ENCODE measurements at regions not wholly inside any gene's neighbourhood (a gene's known extent, or its start where the extent isn't known, plus 50 kb on each side); places are given as distances from the start of the nearest gene placed in this dataset.

- no peak for ATAC-seq
- H3K36me3 Mint-ChIP-seq: peaks cover 8% of the 10 kb centered on the region
- H3K4me3 Mint-ChIP-seq: peak overlapping the region; percentile 47
- peaks cover 22 to 26% of the 10 kb centered on the region in 2 donors for H3K4me1 Mint-ChIP-seq (ENCODE audit: low read depth in 2 of 2)
- peaks cover 51 to 77% of the 10 kb centered on the region in 2 donors for H3K27me3 Mint-ChIP-seq
- no peak overlapping the region for H3K27ac Mint-ChIP-seq
- no peaks in the 10 kb centered on the region for H3K9me3 Mint-ChIP-seq
- no peak for DNase-seq (ENCODE audit: low spot score)
Observed at GRCh38 chr5:50969151-50970031, 303.0 kb downstream of the PARP8 start.

GRCh38 chr5:50975840-50976239 is 309.4 kb downstream of the PARP8 start:
- Mint-ChIP-seq H3K4me3 (no peak overlapping the region), H3K9me3 (no peaks in the 10 kb centered on the region), H3K4me1 (ENCODE audit: low read depth in 2 of 2) (no peaks in the 10 kb centered on the region), H3K27ac (no peak overlapping the region), H3K36me3 (no peaks in the 10 kb centered on the region), H3K27me3 (peaks cover 14 to 37% of the 10 kb centered on the region in 2 donors)
- no peak for ATAC-seq
- no peak for DNase-seq (ENCODE audit: low spot score)

GRCh38 chr5:50978924-50979323 is 312.5 kb downstream of the PARP8 start:
- Mint-ChIP-seq H3K4me1 (ENCODE audit: low read depth in 2 of 2) (no peaks in the 10 kb centered on the region), H3K36me3 (no peaks in the 10 kb centered on the region), H3K27me3 (peaks cover 9 to 29% of the 10 kb centered on the region in 2 donors), H3K9me3 (no peaks in the 10 kb centered on the region), H3K4me3 (no peak overlapping the region), H3K27ac (no peak overlapping the region)
- DNase-seq (ENCODE audit: low spot score) (no peak), ATAC-seq (no peak)

- ATAC-seq (no peak), DNase-seq (ENCODE audit: low spot score) (no peak)
- Mint-ChIP-seq H3K36me3 (no peaks in the 10 kb centered on the region), H3K9me3 (no peaks in the 10 kb centered on the region), H3K4me3 (no peak overlapping the region), H3K4me1 (ENCODE audit: low read depth in 2 of 2) (no peaks in the 10 kb centered on the region), H3K27ac (no peak overlapping the region), H3K27me3 (peaks cover 0 to 7% of the 10 kb centered on the region in 2 donors)
Observed at GRCh38 chr5:50984640-50985039, 318.2 kb downstream of the PARP8 start.

GRCh38 chr5:50990296-50990924 is 324.0 kb downstream of the PARP8 start:
- Mint-ChIP-seq H3K4me1 (ENCODE audit: low read depth in 2 of 2) (no peaks in the 10 kb centered on the region), H3K4me3 (no peak overlapping the region), H3K36me3 (no peaks in the 10 kb centered on the region), H3K27ac (no peak overlapping the region), H3K27me3 (peaks cover 0 to 7% of the 10 kb centered on the region in 2 donors), H3K9me3 (peaks cover 3% of the 10 kb centered on the region)
- DNase-seq (ENCODE audit: low spot score): no peak
- ATAC-seq: no peak

GRCh38 chr5:50995285-50995942 is 329.0 kb downstream of the PARP8 start:
- no peak for ATAC-seq
- DNase-seq (ENCODE audit: low spot score): no peak
- H3K9me3 Mint-ChIP-seq: peaks cover 3% of the 10 kb centered on the region
- H3K27ac Mint-ChIP-seq: no peak overlapping the region
- H3K4me3 Mint-ChIP-seq: no peak overlapping the region
- no peaks in the 10 kb centered on the region for H3K4me1 Mint-ChIP-seq (ENCODE audit: low read depth in 2 of 2)
- H3K27me3 Mint-ChIP-seq: peaks cover 0 to 19% of the 10 kb centered on the region in 2 donors
- no peaks in the 10 kb centered on the region for H3K36me3 Mint-ChIP-seq

GRCh38 chr5:51001227-51001923 is 334.9 kb downstream of the PARP8 start:
- no peak overlapping the region for H3K4me3 Mint-ChIP-seq
- H3K27ac Mint-ChIP-seq: no peak overlapping the region
- no peak for ATAC-seq
- H3K4me1 Mint-ChIP-seq (ENCODE audit: low read depth in 2 of 2): no peaks in the 10 kb centered on the region
- H3K36me3 Mint-ChIP-seq: no peaks in the 10 kb centered on the region
- no peaks in the 10 kb centered on the region for H3K9me3 Mint-ChIP-seq
- no peak for DNase-seq (ENCODE audit: low spot score)
- H3K27me3 Mint-ChIP-seq: peaks cover 0 to 12% of the 10 kb centered on the region in 2 donors

GRCh38 chr5:51002368-51002767 is 335.9 kb downstream of the PARP8 start:
- H3K4me3 Mint-ChIP-seq: no peak overlapping the region
- H3K27me3 Mint-ChIP-seq: peaks cover 0 to 17% of the 10 kb centered on the region in 2 donors
- no peaks in the 10 kb centered on the region for H3K36me3 Mint-ChIP-seq
- ATAC-seq (no peak), DNase-seq (ENCODE audit: low spot score) (no peak)
- H3K9me3 Mint-ChIP-seq: no peaks in the 10 kb centered on the region
- no peak overlapping the region for H3K27ac Mint-ChIP-seq
- no peaks in the 10 kb centered on the region for H3K4me1 Mint-ChIP-seq (ENCODE audit: low read depth in 2 of 2)

- Mint-ChIP-seq H3K4me3 (no peak overlapping the region), H3K36me3 (no peaks in the 10 kb centered on the region), H3K27me3 (peaks cover 0 to 7% of the 10 kb centered on the region in 2 donors), H3K9me3 (no peaks in the 10 kb centered on the region), H3K4me1 (ENCODE audit: low read depth in 2 of 2) (no peaks in the 10 kb centered on the region), H3K27ac (no peak overlapping the region)
- ATAC-seq (no peak), DNase-seq (ENCODE audit: low spot score) (no peak)
Observed at GRCh38 chr5:51013036-51013435, 346.6 kb downstream of the PARP8 start.

- no peak overlapping the region for H3K27ac Mint-ChIP-seq
- no peak for ATAC-seq
- DNase-seq (ENCODE audit: low spot score): no peak
- no peaks in the 10 kb centered on the region for H3K4me1 Mint-ChIP-seq (ENCODE audit: low read depth in 2 of 2)
- no peaks in the 10 kb centered on the region for H3K27me3 Mint-ChIP-seq
- H3K9me3 Mint-ChIP-seq: no peaks in the 10 kb centered on the region
- H3K4me3 Mint-ChIP-seq: no peak overlapping the region
- no peaks in the 10 kb centered on the region for H3K36me3 Mint-ChIP-seq
Observed at GRCh38 chr5:51018423-51018822, 352.0 kb downstream of the PARP8 start.

GRCh38 chr5:51024263-51024662 is 357.8 kb downstream of the PARP8 start:
- H3K36me3 Mint-ChIP-seq: no peaks in the 10 kb centered on the region
- H3K4me1 Mint-ChIP-seq (ENCODE audit: low read depth in 2 of 2): no peaks in the 10 kb centered on the region
- ATAC-seq (no peak), DNase-seq (ENCODE audit: low spot score) (no peak)
- no peak overlapping the region for H3K27ac Mint-ChIP-seq
- no peak overlapping the region for H3K4me3 Mint-ChIP-seq
- H3K27me3 Mint-ChIP-seq: peaks cover 0 to 5% of the 10 kb centered on the region in 2 donors
- H3K9me3 Mint-ChIP-seq: peaks cover 18% of the 10 kb centered on the region

- Mint-ChIP-seq H3K27me3 (peaks cover 0 to 5% of the 10 kb centered on the region in 2 donors), H3K9me3 (peaks cover 24% of the 10 kb centered on the region), H3K4me3 (no peak overlapping the region), H3K27ac (no peak overlapping the region), H3K4me1 (ENCODE audit: low read depth in 2 of 2) (no peaks in the 10 kb centered on the region), H3K36me3 (no peaks in the 10 kb centered on the region)
- no peak for DNase-seq (ENCODE audit: low spot score)
- no peak for ATAC-seq
Observed at GRCh38 chr5:51027271-51027670, 356.0 kb upstream of the ISL1 start.

GRCh38 chr5:51028394-51028793 is 354.9 kb upstream of the ISL1 start:
- Mint-ChIP-seq H3K27ac (no peak overlapping the region), H3K36me3 (no peaks in the 10 kb centered on the region), H3K4me3 (no peak overlapping the region), H3K9me3 (peaks cover 24% of the 10 kb centered on the region), H3K27me3 (peaks cover 0 to 5% of the 10 kb centered on the region in 2 donors), H3K4me1 (ENCODE audit: low read depth in 2 of 2) (no peaks in the 10 kb centered on the region)
- DNase-seq (ENCODE audit: low spot score): no peak
- no peak for ATAC-seq

All from natural killer cell treated with Interleukin-12 subunit alpha and Interleukin-12 subunit beta and Interleukin-15 and Interleukin-18, amount 100 ng/mL, for 72 hours (primary cell).